ENCODE measurements at regions not wholly inside any gene's neighbourhood (a gene's known extent, or its start where the extent isn't known, plus 50 kb on each side); places are given as distances from the start of the nearest gene placed in this dataset.

DNA sequence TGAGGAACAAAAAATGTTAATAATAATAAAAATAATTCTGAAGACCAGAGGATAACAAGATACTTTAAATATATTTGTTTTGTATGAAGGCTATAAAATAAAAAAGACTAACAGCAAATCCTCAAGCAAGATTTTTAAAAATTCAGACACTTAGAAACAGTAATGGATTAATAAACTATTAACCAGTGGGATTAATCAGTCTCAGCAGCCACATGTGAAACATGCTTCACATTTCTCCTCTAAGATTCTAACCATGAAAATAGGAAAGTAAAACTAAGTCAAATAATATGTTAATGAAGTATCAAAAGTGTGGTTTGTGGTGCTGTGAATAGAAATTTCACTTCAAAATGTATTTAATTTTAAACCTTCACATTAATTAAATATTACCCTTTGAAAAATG lies 57.4 kb downstream of the KCNRG start:
- TF ChIP-seq, protein P1, sequence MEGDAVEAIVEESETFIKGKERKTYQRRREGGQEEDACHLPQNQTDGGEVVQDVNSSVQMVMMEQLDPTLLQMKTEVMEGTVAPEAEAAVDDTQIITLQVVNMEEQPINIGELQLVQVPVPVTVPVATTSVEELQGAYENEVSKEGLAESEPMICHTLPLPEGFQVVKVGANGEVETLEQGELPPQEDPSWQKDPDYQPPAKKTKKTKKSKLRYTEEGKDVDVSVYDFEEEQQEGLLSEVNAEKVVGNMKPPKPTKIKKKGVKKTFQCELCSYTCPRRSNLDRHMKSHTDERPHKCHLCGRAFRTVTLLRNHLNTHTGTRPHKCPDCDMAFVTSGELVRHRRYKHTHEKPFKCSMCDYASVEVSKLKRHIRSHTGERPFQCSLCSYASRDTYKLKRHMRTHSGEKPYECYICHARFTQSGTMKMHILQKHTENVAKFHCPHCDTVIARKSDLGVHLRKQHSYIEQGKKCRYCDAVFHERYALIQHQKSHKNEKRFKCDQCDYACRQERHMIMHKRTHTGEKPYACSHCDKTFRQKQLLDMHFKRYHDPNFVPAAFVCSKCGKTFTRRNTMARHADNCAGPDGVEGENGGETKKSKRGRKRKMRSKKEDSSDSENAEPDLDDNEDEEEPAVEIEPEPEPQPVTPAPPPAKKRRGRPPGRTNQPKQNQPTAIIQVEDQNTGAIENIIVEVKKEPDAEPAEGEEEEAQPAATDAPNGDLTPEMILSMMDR (IDR thresholded peaks at IDR 0.05), result no peak
- TF ChIP-seq POLR2AphosphoS5 (IDR thresholded peaks at IDR 0.05) (no peak), EP300 (IDR thresholded peaks at IDR 0.05) (no peak), POLR2A (IDR thresholded peaks at IDR 0.05) (no peak)
